Lung (tissue), 12 donors: ENCODE measurements at regions not wholly inside any gene's neighbourhood (a gene's known extent, or its start where the extent isn't known, plus 50 kb on each side); places are given as distances from the start of the nearest gene placed in this dataset. TPM values are rescaled to one million over a fixed set of nuclear protein-coding genes. Genes with fewer than 3 reads are reported as not detected.

Source experiments
- ATAC-seq: fragments of 200-7000 bp; cut with Tn5 transposase; one replicate; pipeline ENCODE4 v1.9.1; 2020; ENCODE audit warnings: moderate number of reproducible peaks; ENCODE audit not compliant: insufficient read depth, low FRiP score
- DNase-seq, 3 donors: peaks; one replicate each; pipeline ENCODE4 v3.0.0-alpha.2; 2013 to 2017
- H3K27ac ChIP-seq, 2 donors: one replicate each; pipeline ENCODE4 v1.5.1; 2013; ENCODE audit warnings: mild to moderate bottlenecking in 2 of 2, moderate library complexity in 2 of 2, control low read depth in 1 of 2, inconsistent platforms in 1 of 2, low read depth in 1 of 2, low read length in 1 of 2
- H3K27me3 ChIP-seq, 3 donors: one replicate each; pipeline ENCODE4 v1.5.1; 2013; ENCODE audit warnings: low read length in 2 of 3; ENCODE audit not compliant: control insufficient read depth in 3 of 3, insufficient read depth in 3 of 3
- H3K36me3 ChIP-seq, 4 donors: one replicate each; pipeline ENCODE4 v1.5.1; 2013; ENCODE audit warnings: low read length in 4 of 4, mild to moderate bottlenecking in 1 of 4, moderate library complexity in 1 of 4; ENCODE audit not compliant: control insufficient read depth in 4 of 4, insufficient read depth in 4 of 4
- H3K4me1 ChIP-seq, 5 donors: one replicate each; pipeline ENCODE4 v1.5.1; 2013; ENCODE audit warnings: low read length in 5 of 5, mild to moderate bottlenecking in 2 of 5, moderate library complexity in 1 of 5; ENCODE audit not compliant: control insufficient read depth in 5 of 5, insufficient read depth in 5 of 5
- H3K4me3 ChIP-seq: one replicate; pipeline ENCODE4 v1.5.1; 2013; ENCODE audit warnings: mild to moderate bottlenecking, control low read depth, moderate library complexity
- H3K9ac ChIP-seq, 2 donors: one replicate each; pipeline ENCODE4 v1.5.1; 2013; ENCODE audit warnings: low read length in 2 of 2, control low read depth in 1 of 2; ENCODE audit not compliant: insufficient read depth in 1 of 2
- H3K9me3 ChIP-seq, 4 donors: one replicate each; pipeline ENCODE4 v1.5.1; 2013; ENCODE audit warnings: low read length in 3 of 4, mild to moderate bottlenecking in 1 of 4, moderate library complexity in 1 of 4; ENCODE audit not compliant: control insufficient read depth in 4 of 4, insufficient read depth in 3 of 4
- WGBS, 2 donors: extraction: QIAGEN DNeasy Blood & Tissue Kit; methylation state at CpG; one replicate each; pipeline ENCODE4 v1.1.7; 2013; 5-methylcytosine and 5-hydroxymethylcytosine counted together
- small RNA-seq: library from RNA; depleted of rRNA; stranded (forward); fragments of <200 nt; gene quantifications from one replicate; pipeline ENCODE3, GENCODE V24; 2014; ENCODE audit warnings: low replicate concordance
- TF ChIP-seq, protein P1 (sequence below): IDR thresholded peaks from 2 replicates; pipeline ENCODE4 v1.5.1; 2012; ENCODE audit warnings: mild to moderate bottlenecking; ENCODE audit errors: control extremely low read depth, extremely low read depth
- donor health status: control.
- donor health status: control.
- donor health status: Bipolar disorder and iron deficiency.
- donor health status: healthy.
- donor health status: DM: yes; HTN: yes; CAD: no.

DNA sequence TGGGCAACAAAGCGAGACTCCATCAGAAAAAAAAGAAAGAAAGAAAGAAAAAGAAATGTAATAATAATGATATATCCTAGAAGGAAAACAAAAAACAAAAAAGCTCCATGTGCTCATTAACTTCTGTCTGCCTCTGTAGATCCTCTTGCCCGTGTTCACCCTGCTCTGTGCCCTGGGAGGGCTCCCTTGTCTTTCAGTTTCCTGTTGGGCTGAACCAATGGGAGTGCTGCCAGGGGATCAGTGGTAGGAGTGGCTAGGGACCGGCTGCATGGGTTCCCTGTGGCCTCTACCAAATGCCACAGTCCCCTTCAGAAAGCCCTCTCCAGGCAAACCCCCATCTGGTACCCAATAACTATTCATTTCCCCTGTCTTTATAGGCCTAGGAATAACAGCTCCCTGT lies 51.8 kb upstream of the PARD3 start:
- Histone ChIP-seq H3K9ac (no peak overlapping the region), H3K27me3 (no peaks in the 10 kb centered on the region), H3K36me3 (no peaks in the 10 kb centered on the region), H3K9me3 (no peaks in the 10 kb centered on the region), H3K4me3 (no peak overlapping the region), H3K4me1 (peaks cover 0 to 11% (median 2%) of the 10 kb centered on the region in 5 donors), H3K27ac (no peak overlapping the region)
- 56 to 70% methylated on average over 3 of the region's 3 CpGs for WGBS, 2 donors
- TF ChIP-seq, protein P1, sequence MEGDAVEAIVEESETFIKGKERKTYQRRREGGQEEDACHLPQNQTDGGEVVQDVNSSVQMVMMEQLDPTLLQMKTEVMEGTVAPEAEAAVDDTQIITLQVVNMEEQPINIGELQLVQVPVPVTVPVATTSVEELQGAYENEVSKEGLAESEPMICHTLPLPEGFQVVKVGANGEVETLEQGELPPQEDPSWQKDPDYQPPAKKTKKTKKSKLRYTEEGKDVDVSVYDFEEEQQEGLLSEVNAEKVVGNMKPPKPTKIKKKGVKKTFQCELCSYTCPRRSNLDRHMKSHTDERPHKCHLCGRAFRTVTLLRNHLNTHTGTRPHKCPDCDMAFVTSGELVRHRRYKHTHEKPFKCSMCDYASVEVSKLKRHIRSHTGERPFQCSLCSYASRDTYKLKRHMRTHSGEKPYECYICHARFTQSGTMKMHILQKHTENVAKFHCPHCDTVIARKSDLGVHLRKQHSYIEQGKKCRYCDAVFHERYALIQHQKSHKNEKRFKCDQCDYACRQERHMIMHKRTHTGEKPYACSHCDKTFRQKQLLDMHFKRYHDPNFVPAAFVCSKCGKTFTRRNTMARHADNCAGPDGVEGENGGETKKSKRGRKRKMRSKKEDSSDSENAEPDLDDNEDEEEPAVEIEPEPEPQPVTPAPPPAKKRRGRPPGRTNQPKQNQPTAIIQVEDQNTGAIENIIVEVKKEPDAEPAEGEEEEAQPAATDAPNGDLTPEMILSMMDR = no peak
- DNase-seq = no peak
- no peak for ATAC-seq

Small RNA genes lying in the stretch of these regions (small RNA-seq; reads per million reads assigned to genes)
- gene RNU6-193P = not detected
- gene RNU6-847P = not detected
- gene SS18L2P1 = not detected
